Liver (tissue), 8 donors: ENCODE measurements at regions not wholly inside any gene's neighbourhood (a gene's known extent, or its start where the extent isn't known, plus 50 kb on each side); places are given as distances from the start of the nearest gene placed in this dataset.

Source experiments
- DNase-seq: peaks from one replicate; pipeline ENCODE4 v3.0.0-alpha.2; 2017; ENCODE audit warnings: low spot score
- H3K27ac ChIP-seq, 2 donors: one replicate each; pipeline ENCODE4 v1.7.0; 2013; ENCODE audit warnings: inconsistent platforms in 2 of 2, low read length in 2 of 2, control low read depth in 1 of 2, low read depth in 1 of 2, mild to moderate bottlenecking in 1 of 2
- H3K27me3 ChIP-seq, 4 donors: one replicate each; pipeline versions ENCODE4 v1.6.1 to v1.7.0; 2013; ENCODE audit warnings: low read length in 3 of 4, inconsistent platforms in 1 of 4, mild to moderate bottlenecking in 1 of 4, moderate library complexity in 1 of 4; ENCODE audit not compliant: control insufficient read depth in 4 of 4, insufficient read depth in 4 of 4
- H3K36me3 ChIP-seq, 4 donors: one replicate each; pipeline versions ENCODE4 v1.6.1 to v1.7.0; 2013; ENCODE audit warnings: low read length in 3 of 4, mild to moderate bottlenecking in 3 of 4, low read depth in 1 of 4, moderate library complexity in 1 of 4; ENCODE audit not compliant: control insufficient read depth in 4 of 4, insufficient read depth in 3 of 4
- H3K4me1 ChIP-seq, 4 donors: one replicate each; pipeline versions ENCODE4 v1.6.1 to v1.7.0; 2013; ENCODE audit warnings: low read length in 3 of 4, mild to moderate bottlenecking in 3 of 4, moderate library complexity in 1 of 4; ENCODE audit not compliant: control insufficient read depth in 4 of 4, insufficient read depth in 4 of 4
- H3K4me3 ChIP-seq, 3 donors: one replicate each; pipeline versions ENCODE4 v1.6.1 to v1.7.0; 2013; ENCODE audit warnings: low read length in 3 of 3, control low read depth in 1 of 3, low read depth in 1 of 3, mild to moderate bottlenecking in 1 of 3
- H3K9ac ChIP-seq, 2 donors: one replicate each; pipeline ENCODE4 v1.7.0; 2013; ENCODE audit warnings: low read length in 2 of 2, mild to moderate bottlenecking in 2 of 2, moderate library complexity in 2 of 2, control low read depth in 1 of 2, low read depth in 1 of 2
- H3K9me3 ChIP-seq, 4 donors: one replicate each; pipeline versions ENCODE4 v1.6.1 to v1.7.0; 2013; ENCODE audit warnings: low read length in 3 of 4; ENCODE audit not compliant: control insufficient read depth in 4 of 4
- FOXA1 ChIP-seq: IDR thresholded peaks from 2 replicates; pipeline ENCODE4 v1.6.1; 2016; ENCODE audit warnings: antibody characterized with exemption
- FOXA2 ChIP-seq: IDR thresholded peaks from 2 replicates; pipeline ENCODE4 v1.6.1; 2016; ENCODE audit warnings: antibody characterized with exemption
- GABPA ChIP-seq, 2 donors: IDR thresholded peaks in 1 of 2; conservative IDR thresholded peaks in 1 of 2; 2 replicates each; pipeline ENCODE4 v1.6.1; 2016; ENCODE audit warnings: antibody characterized with exemption in 2 of 2, mild to moderate bottlenecking in 1 of 2, moderate library complexity in 1 of 2
- HNF4A ChIP-seq, 2 donors: conservative IDR thresholded peaks; 2 replicates each; pipeline ENCODE4 v1.6.1; 2016; ENCODE audit warnings: antibody characterized with exemption in 2 of 2, mild to moderate bottlenecking in 2 of 2
- HNF4G ChIP-seq: IDR thresholded peaks from 2 replicates; pipeline ENCODE4 v1.6.1; 2016; ENCODE audit warnings: antibody characterized with exemption
- JUND ChIP-seq, 2 donors: IDR thresholded peaks; 2 replicates each; pipeline ENCODE4 v1.6.1; 2016; ENCODE audit warnings: antibody characterized with exemption in 2 of 2
- NR2F2 ChIP-seq: IDR thresholded peaks from 2 replicates; pipeline ENCODE4 v1.6.1; 2016; ENCODE audit warnings: antibody characterized with exemption
- RAD21 ChIP-seq, 2 donors: IDR thresholded peaks; 2 replicates each; pipeline ENCODE4 v1.6.1; 2016; ENCODE audit warnings: antibody characterized with exemption in 2 of 2, mild to moderate bottlenecking in 2 of 2
- SP1 ChIP-seq: IDR thresholded peaks from 2 replicates; pipeline ENCODE4 v1.6.1; 2018; ENCODE audit warnings: antibody characterized with exemption, mild to moderate bottlenecking
- YY1 ChIP-seq: IDR thresholded peaks from 2 replicates; pipeline ENCODE4 v1.6.1; 2016; ENCODE audit warnings: antibody characterized with exemption, mild to moderate bottlenecking
- WGBS: extraction: QIAGEN DNeasy Blood & Tissue Kit; methylation state at CpG from one replicate; pipeline ENCODE4 v1.1.7; 2013; 5-methylcytosine and 5-hydroxymethylcytosine counted together
- TF ChIP-seq, protein P1 (sequence below): IDR thresholded peaks from 2 replicates; pipeline ENCODE4 v1.6.1; 2016; ENCODE audit warnings: antibody characterized with exemption
- TF ChIP-seq, protein P2 (sequence below): IDR thresholded peaks from 2 replicates; pipeline ENCODE4 v1.6.1; 2016; ENCODE audit warnings: antibody characterized with exemption
- TF ChIP-seq, protein P3 (sequence below): IDR thresholded peaks from 2 replicates; pipeline ENCODE4 v1.6.1; 2016; ENCODE audit warnings: antibody characterized with exemption, mild to moderate bottlenecking
- TF ChIP-seq, protein P4 (sequence below): fragments of 150-350 bp; IDR thresholded peaks from 2 replicates; pipeline ENCODE4 v1.5.1; 2017; ENCODE audit warnings: improper control_type of control experiment, low read depth, low read length; ENCODE audit not compliant: missing input control
- donor health status: healthy.
- donor health status: healthy.
- donor health status: healthy.
- donor health status: healthy.
- donor health status: healthy.

DNA sequence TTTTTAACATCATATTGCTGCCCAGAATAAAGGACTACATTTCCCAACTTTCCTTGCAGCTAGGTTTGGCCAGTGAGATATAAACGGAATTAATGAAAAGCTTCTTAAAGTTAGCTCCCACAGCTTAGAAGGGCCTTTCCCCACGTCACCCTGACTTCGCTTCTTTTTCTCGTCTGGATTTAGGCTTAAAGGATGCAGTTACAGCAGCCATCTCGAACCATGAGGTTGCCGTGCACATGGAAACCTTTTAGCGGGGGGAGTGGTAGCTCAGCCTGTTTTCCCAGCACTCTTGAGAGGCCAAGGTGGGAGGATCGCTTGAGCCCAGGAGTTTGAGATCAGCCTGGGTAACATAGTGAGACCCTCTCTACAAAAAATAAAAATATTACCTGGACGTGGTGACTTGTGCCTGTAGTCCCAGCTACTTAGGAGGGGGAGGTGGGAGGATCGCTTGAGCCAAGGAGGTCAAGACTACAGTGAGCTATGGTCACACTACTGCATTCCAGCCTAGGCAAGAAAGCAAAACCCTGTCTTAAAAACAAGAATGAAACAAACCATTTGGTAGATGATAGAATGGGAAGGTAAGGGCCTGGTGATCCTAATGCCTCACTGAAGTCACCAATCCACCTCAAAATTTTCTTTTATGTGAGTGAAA is 64.3 kb upstream of the C1GALT1 start:
- Histone ChIP-seq H3K9me3 (no peaks in the 10 kb centered on the region), H3K36me3 (no peaks in the 10 kb centered on the region), H3K27ac (no peak overlapping the region), H3K9ac (no peak overlapping the region), H3K4me3 (no peak overlapping the region), H3K27me3 (peaks cover 0 to 12% (median under 1%) of the 10 kb centered on the region in 4 donors), H3K4me1 (peaks cover 2 to 12% (median 8%) of the 10 kb centered on the region in 4 donors)
- TF ChIP-seq NR2F2, result no peak
- TF ChIP-seq, protein P1, sequence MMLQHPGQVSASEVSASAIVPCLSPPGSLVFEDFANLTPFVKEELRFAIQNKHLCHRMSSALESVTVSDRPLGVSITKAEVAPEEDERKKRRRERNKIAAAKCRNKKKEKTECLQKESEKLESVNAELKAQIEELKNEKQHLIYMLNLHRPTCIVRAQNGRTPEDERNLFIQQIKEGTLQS, result no peak
- TF ChIP-seq FOXA2, result no peak
- TF ChIP-seq, protein P2, sequence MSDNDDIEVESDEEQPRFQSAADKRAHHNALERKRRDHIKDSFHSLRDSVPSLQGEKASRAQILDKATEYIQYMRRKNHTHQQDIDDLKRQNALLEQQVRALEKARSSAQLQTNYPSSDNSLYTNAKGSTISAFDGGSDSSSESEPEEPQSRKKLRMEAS, result no peak
- no peak for TF ChIP-seq RAD21 (IDR thresholded peaks at IDR 0.05)
- TF ChIP-seq HNF4A (conservative IDR thresholded peaks at IDR 0.05), result no peak
- no peak for TF ChIP-seq JUND (IDR thresholded peaks at IDR 0.05)
- TF ChIP-seq, protein P3, sequence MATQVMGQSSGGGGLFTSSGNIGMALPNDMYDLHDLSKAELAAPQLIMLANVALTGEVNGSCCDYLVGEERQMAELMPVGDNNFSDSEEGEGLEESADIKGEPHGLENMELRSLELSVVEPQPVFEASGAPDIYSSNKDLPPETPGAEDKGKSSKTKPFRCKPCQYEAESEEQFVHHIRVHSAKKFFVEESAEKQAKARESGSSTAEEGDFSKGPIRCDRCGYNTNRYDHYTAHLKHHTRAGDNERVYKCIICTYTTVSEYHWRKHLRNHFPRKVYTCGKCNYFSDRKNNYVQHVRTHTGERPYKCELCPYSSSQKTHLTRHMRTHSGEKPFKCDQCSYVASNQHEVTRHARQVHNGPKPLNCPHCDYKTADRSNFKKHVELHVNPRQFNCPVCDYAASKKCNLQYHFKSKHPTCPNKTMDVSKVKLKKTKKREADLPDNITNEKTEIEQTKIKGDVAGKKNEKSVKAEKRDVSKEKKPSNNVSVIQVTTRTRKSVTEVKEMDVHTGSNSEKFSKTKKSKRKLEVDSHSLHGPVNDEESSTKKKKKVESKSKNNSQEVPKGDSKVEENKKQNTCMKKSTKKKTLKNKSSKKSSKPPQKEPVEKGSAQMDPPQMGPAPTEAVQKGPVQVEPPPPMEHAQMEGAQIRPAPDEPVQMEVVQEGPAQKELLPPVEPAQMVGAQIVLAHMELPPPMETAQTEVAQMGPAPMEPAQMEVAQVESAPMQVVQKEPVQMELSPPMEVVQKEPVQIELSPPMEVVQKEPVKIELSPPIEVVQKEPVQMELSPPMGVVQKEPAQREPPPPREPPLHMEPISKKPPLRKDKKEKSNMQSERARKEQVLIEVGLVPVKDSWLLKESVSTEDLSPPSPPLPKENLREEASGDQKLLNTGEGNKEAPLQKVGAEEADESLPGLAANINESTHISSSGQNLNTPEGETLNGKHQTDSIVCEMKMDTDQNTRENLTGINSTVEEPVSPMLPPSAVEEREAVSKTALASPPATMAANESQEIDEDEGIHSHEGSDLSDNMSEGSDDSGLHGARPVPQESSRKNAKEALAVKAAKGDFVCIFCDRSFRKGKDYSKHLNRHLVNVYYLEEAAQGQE, result no peak
- TF ChIP-seq, protein P4, sequence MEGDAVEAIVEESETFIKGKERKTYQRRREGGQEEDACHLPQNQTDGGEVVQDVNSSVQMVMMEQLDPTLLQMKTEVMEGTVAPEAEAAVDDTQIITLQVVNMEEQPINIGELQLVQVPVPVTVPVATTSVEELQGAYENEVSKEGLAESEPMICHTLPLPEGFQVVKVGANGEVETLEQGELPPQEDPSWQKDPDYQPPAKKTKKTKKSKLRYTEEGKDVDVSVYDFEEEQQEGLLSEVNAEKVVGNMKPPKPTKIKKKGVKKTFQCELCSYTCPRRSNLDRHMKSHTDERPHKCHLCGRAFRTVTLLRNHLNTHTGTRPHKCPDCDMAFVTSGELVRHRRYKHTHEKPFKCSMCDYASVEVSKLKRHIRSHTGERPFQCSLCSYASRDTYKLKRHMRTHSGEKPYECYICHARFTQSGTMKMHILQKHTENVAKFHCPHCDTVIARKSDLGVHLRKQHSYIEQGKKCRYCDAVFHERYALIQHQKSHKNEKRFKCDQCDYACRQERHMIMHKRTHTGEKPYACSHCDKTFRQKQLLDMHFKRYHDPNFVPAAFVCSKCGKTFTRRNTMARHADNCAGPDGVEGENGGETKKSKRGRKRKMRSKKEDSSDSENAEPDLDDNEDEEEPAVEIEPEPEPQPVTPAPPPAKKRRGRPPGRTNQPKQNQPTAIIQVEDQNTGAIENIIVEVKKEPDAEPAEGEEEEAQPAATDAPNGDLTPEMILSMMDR, result no peak
- no peak for TF ChIP-seq SP1
- no peak for TF ChIP-seq YY1
- no peak for DNase-seq
- 87% methylated on average over 10 of the region's 10 CpGs for WGBS

DNA sequence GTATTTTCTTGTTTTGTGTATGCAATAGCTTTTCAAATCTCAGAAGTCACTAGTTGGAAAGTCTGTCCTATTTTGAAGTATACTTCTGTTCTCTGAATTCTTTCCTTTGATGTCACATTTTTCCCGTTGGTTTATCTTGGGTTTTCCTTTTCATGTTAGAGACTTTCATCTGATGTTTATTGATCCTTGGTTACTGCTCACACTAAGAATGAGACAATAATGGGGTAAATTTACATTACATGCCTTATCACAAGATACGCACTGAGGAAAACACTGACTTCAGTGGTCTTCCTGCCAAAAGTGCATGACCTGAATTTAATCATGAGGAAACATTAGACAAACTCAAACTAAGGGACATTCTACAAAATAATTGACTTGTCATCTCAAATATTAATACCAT is 63.5 kb upstream of the C1GALT1 start:
- H3K4me1 ChIP-seq, result peaks cover 2 to 12% (median 8%) of the 10 kb centered on the region in 4 donors
- H3K27me3 ChIP-seq, result peaks cover 0 to 12% (median 0%) of the 10 kb centered on the region in 4 donors
- H3K27ac ChIP-seq, result no peak overlapping the region
- no peaks in the 10 kb centered on the region for H3K9me3 ChIP-seq
- TF ChIP-seq GABPA (IDR thresholded peaks at IDR 0.05 in 1 of 2, conservative IDR thresholded peaks at IDR 0.05 in 1 of 2) (no peak), HNF4A (conservative IDR thresholded peaks at IDR 0.05) (no peak), FOXA2 (no peak), JUND (IDR thresholded peaks at IDR 0.05) (no peak), FOXA1 (no peak), HNF4G (no peak), NR2F2 (no peak)
- TF ChIP-seq, protein P2, result no peak
- TF ChIP-seq, protein P3, result no peak
- TF ChIP-seq, protein P1, result no peak
- TF ChIP-seq, protein P4, result no peak
- no peaks in the 10 kb centered on the region for H3K36me3 ChIP-seq
- H3K4me3 ChIP-seq, result no peak overlapping the region
- H3K9ac ChIP-seq, result no peak overlapping the region
- no peak for DNase-seq
- WGBS, result 67% methylated on average over 2 of the region's 2 CpGs
